ENCODE measurements at regions not wholly inside any gene's neighbourhood (a gene's known extent, or its start where the extent isn't known, plus 50 kb on each side); places are given as distances from the start of the nearest gene placed in this dataset.

GRCh38 chr12:125610292-125610691 is 545.1 kb downstream of the AACS start:
- DNase-seq (ENCODE audit: extremely low spot score): no peak

GRCh38 chr12:125610971-125611370 is 545.7 kb downstream of the AACS start:
- no peaks in the 10 kb centered on the region for H3K9me3 ChIP-seq
- H3K36me3 ChIP-seq: no peaks in the 10 kb centered on the region
- H3K27ac ChIP-seq (replicated peaks in 1 of 4): no peak overlapping the region
- H3K4me1 ChIP-seq: no peaks in the 10 kb centered on the region
- no peaks in the 10 kb centered on the region for H3K27me3 ChIP-seq
- no peak for DNase-seq (ENCODE audit: extremely low spot score)
- no peak overlapping the region for H3K4me3 ChIP-seq
- no peak for TF ChIP-seq CTCF (IDR thresholded peaks at IDR 0.05)
- TF ChIP-seq POLR2A (IDR thresholded peaks at IDR 0.05; ENCODE audit: low read depth): no peak
- no peak for TF ChIP-seq EP300 (IDR thresholded peaks at IDR 0.05)
- TF ChIP-seq POLR2AphosphoS5 (IDR thresholded peaks at IDR 0.05): no peak
- intact Hi-C loops (cut with DNase I): no loop called here
- WGBS: 61% methylated on average over 2 of the region's 2 CpGs

More at GRCh38 chr12:125610292-125610691, 545.1 kb downstream of the AACS start:
- TF ChIP-seq CTCF (IDR thresholded peaks at IDR 0.05) (no peak), EP300 (IDR thresholded peaks at IDR 0.05) (no peak), POLR2A (IDR thresholded peaks at IDR 0.05; ENCODE audit: low read depth) (no peak), POLR2AphosphoS5 (IDR thresholded peaks at IDR 0.05) (no peak)
- Histone ChIP-seq H3K36me3 (no peaks in the 10 kb centered on the region), H3K4me1 (no peaks in the 10 kb centered on the region), H3K27me3 (no peaks in the 10 kb centered on the region), H3K27ac (replicated peaks in 1 of 4) (no peak overlapping the region), H3K9me3 (no peaks in the 10 kb centered on the region), H3K4me3 (no peak overlapping the region)
- WGBS: 83% methylated on average over 5 of the region's 5 CpGs
- intact Hi-C loops (cut with DNase I): no loop called here

GRCh38 chr12:125614058-125614457 is 548.8 kb downstream of the AACS start:
- TF ChIP-seq CTCF (IDR thresholded peaks at IDR 0.05) (no peak), POLR2AphosphoS5 (IDR thresholded peaks at IDR 0.05) (no peak), EP300 (IDR thresholded peaks at IDR 0.05) (no peak)
- no peak overlapping the region for H3K4me3 ChIP-seq
- intact Hi-C loops (cut with DNase I): no loop called here
- H3K27ac ChIP-seq (replicated peaks in 1 of 4): no peak overlapping the region
- H3K27me3 ChIP-seq: no peaks in the 10 kb centered on the region
- H3K4me1 ChIP-seq: no peaks in the 10 kb centered on the region
- no peaks in the 10 kb centered on the region for H3K36me3 ChIP-seq
- WGBS: 74% methylated on average over 1 of the region's 1 CpG
- peaks cover 0 to 4% (median 0%) of the 10 kb centered on the region in 4 donors for H3K9me3 ChIP-seq
- no peak for DNase-seq (ENCODE audit: extremely low spot score)

- TF ChIP-seq CTCF (IDR thresholded peaks at IDR 0.05) (no peak), POLR2AphosphoS5 (IDR thresholded peaks at IDR 0.05) (no peak), POLR2A (IDR thresholded peaks at IDR 0.05; ENCODE audit: low read depth) (no peak), EP300 (IDR thresholded peaks at IDR 0.05) (no peak)
- Histone ChIP-seq H3K4me1 (no peaks in the 10 kb centered on the region), H3K27ac (replicated peaks in 1 of 4) (no peak overlapping the region), H3K4me3 (no peak overlapping the region), H3K36me3 (no peaks in the 10 kb centered on the region), H3K27me3 (no peaks in the 10 kb centered on the region), H3K9me3 (peaks cover 0 to 4% (median 0%) of the 10 kb centered on the region in 4 donors)
- DNase-seq (ENCODE audit: extremely low spot score): no peak
- intact Hi-C loops (cut with DNase I): no loop called here
- WGBS: 45% methylated on average over 2 of the region's 2 CpGs
Observed at GRCh38 chr12:125619723-125620122, 554.5 kb downstream of the AACS start.

- no peaks in the 10 kb centered on the region for H3K9me3 ChIP-seq
- no peak for TF ChIP-seq POLR2A (IDR thresholded peaks at IDR 0.05; ENCODE audit: low read depth)
- TF ChIP-seq EP300 (IDR thresholded peaks at IDR 0.05): no peak
- no peak for TF ChIP-seq CTCF (IDR thresholded peaks at IDR 0.05)
- TF ChIP-seq POLR2AphosphoS5 (IDR thresholded peaks at IDR 0.05): no peak
Observed at GRCh38 chr12:125633686-125634085, 568.5 kb downstream of the AACS start.

More at GRCh38 chr12:125633686-125634085, 568.5 kb downstream of the AACS start:
- H3K36me3 ChIP-seq: no peaks in the 10 kb centered on the region
- intact Hi-C loops (cut with DNase I): no loop called here
- H3K27me3 ChIP-seq: no peaks in the 10 kb centered on the region
- H3K27ac ChIP-seq (replicated peaks in 1 of 4): no peak overlapping the region
- no peak for DNase-seq (ENCODE audit: extremely low spot score)
- H3K4me3 ChIP-seq: no peak overlapping the region
- no peaks in the 10 kb centered on the region for H3K4me1 ChIP-seq
